GM19023 (cell line): ENCODE measurements at regions not wholly inside any gene's neighbourhood (a gene's known extent, or its start where the extent isn't known, plus 50 kb on each side); places are given as distances from the start of the nearest gene placed in this dataset.
"Not testable (repeated sequence)": the region's sequence is repeated elsewhere in the genome, so short reads cannot be mapped to it uniquely, and the experiment has no call there.

Experiments used
- ATAC-seq: cut with Tn5 transposase; IDR thresholded peaks from one replicate; pipeline ENCODE4 v1.9.1; 2021; ENCODE audit warnings: mild to moderate bottlenecking, moderate library complexity; ENCODE audit not compliant: unreplicated experiment

- ATAC-seq, result not testable (repeated sequence)
Observed at GRCh38 chr7:76971201-76971600, 61.0 kb downstream of the SPDYE17 start.

- not testable (repeated sequence) for ATAC-seq
Observed at GRCh38 chr7:76969892-76970291, 62.3 kb downstream of the SPDYE17 start.

- ATAC-seq, result not testable (repeated sequence)
Observed at GRCh38 chr7:76965731-76966548, 66.2 kb downstream of the SPDYE17 start.

- ATAC-seq, result not testable (repeated sequence)
Observed at GRCh38 chr7:76964050-76964449, 68.1 kb downstream of the SPDYE17 start.

GRCh38 chr7:76963061-76963460 lies 69.1 kb downstream of the SPDYE17 start:
- ATAC-seq, result not testable (repeated sequence)

GRCh38 chr7:76960400-76960986 lies 71.7 kb downstream of the SPDYE17 start:
- peak; percentile 2 for ATAC-seq

- ATAC-seq, result peak; percentile 99
Observed at GRCh38 chr7:76959573-76960399, 72.4 kb downstream of the SPDYE17 start.

GRCh38 chr7:76956531-76956930 lies 75.6 kb downstream of the SPDYE17 start:
- ATAC-seq, result not testable (repeated sequence)

- not testable (repeated sequence) for ATAC-seq
Observed at GRCh38 chr7:76955124-76955523, 77.0 kb downstream of the SPDYE17 start.

- peak; percentile 77 for ATAC-seq
Observed at GRCh38 chr7:76944603-76945002, 87.6 kb downstream of the SPDYE17 start.

- not testable (repeated sequence) for ATAC-seq
Observed at GRCh38 chr7:76941809-76942765, 90.1 kb downstream of the SPDYE17 start.

GRCh38 chr7:76937781-76938180 lies 94.4 kb downstream of the SPDYE17 start:
- ATAC-seq, result not testable (repeated sequence)

- ATAC-seq, result not testable (repeated sequence)
Observed at GRCh38 chr7:76937330-76937729, 94.8 kb downstream of the SPDYE17 start.

GRCh38 chr7:76936346-76936745 lies 95.8 kb downstream of the SPDYE17 start:
- not testable (repeated sequence) for ATAC-seq

- not testable (repeated sequence) for ATAC-seq
Observed at GRCh38 chr7:76934711-76935110, 97.5 kb downstream of the SPDYE17 start.

- not testable (repeated sequence) for ATAC-seq
Observed at GRCh38 chr7:76932957-76933356, 99.2 kb downstream of the SPDYE17 start.

- not testable (repeated sequence) for ATAC-seq
Observed at GRCh38 chr7:76931441-76931840, 100.7 kb downstream of the SPDYE17 start.

- not testable (repeated sequence) for ATAC-seq
Observed at GRCh38 chr7:76930416-76930815, 101.7 kb downstream of the SPDYE17 start.

GRCh38 chr7:76928751-76929150 lies 103.4 kb downstream of the SPDYE17 start:
- not testable (repeated sequence) for ATAC-seq
